CD4-positive, CD25-positive, alpha-beta regulatory T cell (primary cell): ENCODE measurements at regions not wholly inside any gene's neighbourhood (a gene's known extent, or its start where the extent isn't known, plus 50 kb on each side); places are given as distances from the start of the nearest gene placed in this dataset.

Source experiments
- ATAC-seq, 2 donors: fragments of 150-1000 bp; cut with Tn5 transposase; one replicate each; pipeline ENCODE4 v1.10.0; 2021; ENCODE audit warnings: low read depth in 2 of 2, moderate number of reproducible peaks in 2 of 2, moderate library complexity in 1 of 2
- DNase-seq, 3 donors: peaks; one replicate each; pipeline versions ENCODE4 v3.0.0 to v3.0.0-alpha.2; 2012 to 2022; ENCODE audit warnings: mixed read lengths in 1 of 3
- H3K27ac ChIP-seq: one replicate; pipeline ENCODE4 v1.7.0; 2013; ENCODE audit warnings: mild to moderate bottlenecking, low read length; ENCODE audit not compliant: insufficient read depth, poor library complexity, severe bottlenecking
- H3K27me3 ChIP-seq: one replicate; pipeline ENCODE4 v1.7.0; 2013; ENCODE audit warnings: low read length; ENCODE audit not compliant: control insufficient read depth, insufficient read depth
- H3K36me3 ChIP-seq: one replicate; pipeline ENCODE4 v1.7.0; 2013; ENCODE audit warnings: mild to moderate bottlenecking, low read length, moderate library complexity; ENCODE audit not compliant: control insufficient read depth, insufficient read depth
- H3K4me1 ChIP-seq: 2 replicates; pipeline ENCODE4 v1.7.0; 2013; ENCODE audit warnings: mild to moderate bottlenecking, low read length; ENCODE audit not compliant: insufficient read depth, control insufficient read depth, poor library complexity, severe bottlenecking
- H3K4me3 ChIP-seq: one replicate; pipeline ENCODE4 v1.7.0; 2013; ENCODE audit warnings: low read depth, mild to moderate bottlenecking, low read length, moderate library complexity
- H3K9me3 ChIP-seq, 2 experiments: 1 replicate in 1 of 2; 2 replicates in 1 of 2; pipeline ENCODE4 v1.7.0; 2013; ENCODE audit warnings: low read length in 2 of 2, mild to moderate bottlenecking in 1 of 2, moderate library complexity in 1 of 2; ENCODE audit not compliant: control insufficient read depth in 2 of 2
- H3K27ac Mint-ChIP-seq, 3 donors: one replicate each; pipeline ENCODE4 v1.8.0; 2020 to 2022; ENCODE audit warnings: mild to moderate bottlenecking in 3 of 3, mixed read lengths in 3 of 3, moderate library complexity in 2 of 3
- H3K27me3 Mint-ChIP-seq: one replicate; pipeline ENCODE4 v1.8.0; 2022; ENCODE audit warnings: mild to moderate bottlenecking, mixed read lengths
- H3K36me3 Mint-ChIP-seq: one replicate; pipeline ENCODE4 v1.8.0; 2020; ENCODE audit warnings: mixed read lengths
- H3K4me1 Mint-ChIP-seq, 4 donors: one replicate each; pipeline ENCODE4 v1.8.0; 2020 to 2022; ENCODE audit warnings: mixed read lengths in 4 of 4, mild to moderate bottlenecking in 1 of 4
- H3K4me3 Mint-ChIP-seq, 4 donors: one replicate each; pipeline ENCODE4 v1.8.0; 2020 to 2022; ENCODE audit warnings: mild to moderate bottlenecking in 4 of 4, mixed read lengths in 4 of 4, moderate library complexity in 3 of 4
- H3K9me3 Mint-ChIP-seq, 7 donors: one replicate each; pipeline ENCODE4 v1.8.0; 2020 to 2022; ENCODE audit warnings: mixed read lengths in 7 of 7, mild to moderate bottlenecking in 3 of 7, moderate library complexity in 2 of 7

DNA sequence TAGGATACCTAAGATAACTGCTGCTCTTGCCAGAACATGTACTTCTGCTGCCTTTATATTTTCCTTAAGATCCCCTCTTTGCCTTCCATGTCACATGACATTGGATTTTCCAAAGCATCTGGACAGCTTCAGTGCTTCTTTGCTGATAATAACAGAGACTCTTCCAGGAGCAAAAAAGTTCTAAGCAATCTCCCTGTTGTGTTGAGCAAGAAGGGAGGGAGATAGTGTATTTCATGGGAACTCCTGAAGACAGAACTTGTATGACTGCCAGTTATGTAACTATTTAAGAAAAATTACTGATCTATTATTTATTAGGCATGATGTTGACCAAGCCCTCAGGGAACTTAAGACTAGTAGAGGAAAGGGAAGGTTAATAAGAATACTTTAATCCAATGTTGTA lies 454.7 kb downstream of the SPATA31D1 start:
- H3K27ac Mint-ChIP-seq = no peak overlapping the region
- no peak for ATAC-seq
- H3K9me3 Mint-ChIP-seq = peaks cover 12 to 57% (median 16%) of the 10 kb centered on the region in 7 donors

DNA sequence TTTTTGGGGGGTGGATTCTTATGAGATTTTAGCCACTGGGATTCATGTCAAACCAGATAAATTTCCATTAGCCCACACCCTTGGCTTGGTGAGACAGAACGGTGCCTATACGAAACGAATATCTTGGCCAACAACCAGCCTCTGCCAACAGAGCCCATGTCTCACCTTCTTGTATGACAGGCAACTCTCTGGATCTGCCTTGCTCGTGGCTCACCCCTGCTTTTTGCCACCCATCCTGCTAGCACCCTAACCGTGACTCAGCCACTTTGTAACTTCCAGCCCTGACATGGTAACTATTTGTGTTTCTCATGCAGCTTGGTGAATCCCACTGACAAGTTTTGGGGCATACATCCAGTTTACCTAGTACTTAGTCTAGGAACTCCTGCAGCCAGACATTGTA lies 457.0 kb downstream of the SPATA31D1 start:
- H3K27ac Mint-ChIP-seq = no peak overlapping the region
- H3K27me3 Mint-ChIP-seq = no peaks in the 10 kb centered on the region
- Histone ChIP-seq H3K4me1 (no peaks in the 10 kb centered on the region), H3K4me3 (no peak overlapping the region), H3K27me3 (no peaks in the 10 kb centered on the region), H3K36me3 (no peaks in the 10 kb centered on the region), H3K9me3 (peaks cover 0 to 11% of the 10 kb centered on the region in 2 experiments), H3K27ac (no peak overlapping the region)
- no peak for ATAC-seq
- DNase-seq = no peak
- H3K9me3 Mint-ChIP-seq = peaks cover 8 to 47% (median 13%) of the 10 kb centered on the region in 7 donors
- no peak overlapping the region for H3K4me3 Mint-ChIP-seq
- no peaks in the 10 kb centered on the region for H3K36me3 Mint-ChIP-seq
- H3K4me1 Mint-ChIP-seq = no peaks in the 10 kb centered on the region

More for the DNA sequence above, 454.7 kb downstream of the SPATA31D1 start:
- H3K9me3 ChIP-seq = peaks cover 0 to 22% of the 10 kb centered on the region in 2 experiments
- DNase-seq = no peak
- Mint-ChIP-seq H3K36me3 (no peaks in the 10 kb centered on the region), H3K4me3 (no peak overlapping the region), H3K27me3 (no peaks in the 10 kb centered on the region), H3K4me1 (no peaks in the 10 kb centered on the region)
- no peak overlapping the region for H3K27ac ChIP-seq
- H3K27me3 ChIP-seq = no peaks in the 10 kb centered on the region
- H3K4me1 ChIP-seq = no peaks in the 10 kb centered on the region
- no peak overlapping the region for H3K4me3 ChIP-seq
- no peaks in the 10 kb centered on the region for H3K36me3 ChIP-seq

DNA sequence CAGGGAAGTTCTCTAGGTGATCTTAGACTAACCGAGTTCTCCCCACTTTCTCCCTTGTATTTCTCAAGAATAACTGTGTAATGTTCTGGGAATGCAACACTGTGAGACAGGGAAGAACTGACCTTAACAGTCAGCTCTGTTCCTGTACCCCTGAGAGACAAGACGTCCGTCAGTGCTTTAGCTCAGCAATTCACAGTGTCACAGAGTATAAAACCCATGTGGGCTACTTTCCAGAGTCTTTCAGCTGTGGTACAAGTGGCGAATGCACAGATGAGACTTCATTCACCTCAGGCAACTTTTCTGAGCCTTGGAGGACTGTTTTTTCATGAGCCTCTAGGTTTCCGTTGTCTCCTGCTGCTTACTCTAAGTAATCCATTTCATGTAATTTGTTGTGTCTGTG lies 458.8 kb downstream of the SPATA31D1 start:
- H3K27ac Mint-ChIP-seq = no peak overlapping the region
- H3K27me3 Mint-ChIP-seq = no peaks in the 10 kb centered on the region
- Histone ChIP-seq H3K27me3 (no peaks in the 10 kb centered on the region), H3K4me3 (no peak overlapping the region), H3K36me3 (no peaks in the 10 kb centered on the region), H3K9me3 (peaks cover 0 to 5% of the 10 kb centered on the region in 2 experiments), H3K27ac (no peak overlapping the region), H3K4me1 (no peaks in the 10 kb centered on the region)
- peaks cover 11 to 40% (median 15%) of the 10 kb centered on the region in 7 donors for H3K9me3 Mint-ChIP-seq
- H3K4me3 Mint-ChIP-seq = no peak overlapping the region
- no peaks in the 10 kb centered on the region for H3K36me3 Mint-ChIP-seq
- H3K4me1 Mint-ChIP-seq = no peaks in the 10 kb centered on the region
- DNase-seq = no peak
- ATAC-seq = no peak

DNA sequence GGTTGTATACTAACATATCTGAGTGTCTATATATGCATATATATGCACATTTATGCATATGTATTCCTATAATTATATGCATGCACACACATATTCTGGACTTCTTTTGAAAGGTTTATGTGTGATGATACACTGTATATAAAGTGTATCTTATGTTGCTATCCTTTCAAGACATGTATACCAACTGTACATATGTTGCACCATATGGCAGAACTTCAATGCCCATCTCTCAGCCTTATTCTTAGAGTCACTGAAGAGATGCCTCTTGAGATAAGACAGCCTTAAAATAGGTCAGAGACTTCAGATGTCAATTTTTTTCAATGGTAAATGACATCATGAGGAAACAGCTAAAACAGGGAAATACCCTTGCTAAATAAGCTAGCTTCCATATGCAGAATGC lies 461.4 kb downstream of the SPATA31D1 start:
- Histone ChIP-seq H3K9me3 (peaks cover 0 to 5% of the 10 kb centered on the region in 2 experiments), H3K27me3 (no peaks in the 10 kb centered on the region), H3K36me3 (no peaks in the 10 kb centered on the region), H3K4me3 (no peak overlapping the region), H3K27ac (no peak overlapping the region), H3K4me1 (no peaks in the 10 kb centered on the region)
- H3K4me3 Mint-ChIP-seq = no peak overlapping the region
- no peak for DNase-seq
- H3K36me3 Mint-ChIP-seq = no peaks in the 10 kb centered on the region
- H3K4me1 Mint-ChIP-seq = no peaks in the 10 kb centered on the region
- H3K27me3 Mint-ChIP-seq = no peaks in the 10 kb centered on the region
- ATAC-seq = no peak
- H3K27ac Mint-ChIP-seq = no peak overlapping the region
- peaks cover 2 to 36% (median 14%) of the 10 kb centered on the region in 7 donors for H3K9me3 Mint-ChIP-seq

DNA sequence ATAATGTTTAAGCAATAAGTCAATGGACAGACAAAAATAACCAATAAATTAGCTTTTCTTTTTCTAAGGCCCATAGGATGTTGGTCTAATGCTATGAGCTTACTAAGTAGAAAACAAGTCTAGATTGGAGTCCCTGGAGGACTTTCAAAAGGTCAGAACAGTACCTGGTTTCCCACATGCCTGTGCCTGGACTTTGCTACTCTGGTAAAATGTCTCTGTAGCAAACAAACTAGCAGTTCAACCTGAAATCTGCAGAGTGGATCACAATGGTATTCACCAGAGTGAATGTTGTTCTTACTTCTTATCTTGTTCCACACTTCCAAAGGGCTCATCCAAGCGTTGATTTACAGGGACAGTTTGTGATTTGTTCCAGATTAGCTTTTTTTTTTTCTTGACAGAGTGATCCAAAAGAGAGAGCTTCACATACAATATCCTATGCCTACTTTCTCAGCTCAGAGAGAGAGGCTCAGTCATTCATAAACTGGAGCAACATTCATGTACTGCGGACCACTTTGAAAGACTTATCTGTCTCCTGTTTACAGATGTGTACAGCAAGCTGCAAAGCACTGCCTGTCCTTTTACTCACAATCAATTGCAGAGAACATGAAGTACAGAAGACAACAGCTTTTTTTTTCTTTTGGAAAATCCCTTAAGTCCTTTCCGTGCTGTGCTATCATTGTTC lies 466.1 kb downstream of the SPATA31D1 start:
- H3K36me3 Mint-ChIP-seq = no peaks in the 10 kb centered on the region
- Histone ChIP-seq H3K27ac (no peak overlapping the region), H3K4me1 (no peaks in the 10 kb centered on the region), H3K36me3 (no peaks in the 10 kb centered on the region), H3K27me3 (no peaks in the 10 kb centered on the region), H3K9me3 (no peaks in the 10 kb centered on the region), H3K4me3 (no peak overlapping the region)
- ATAC-seq (no peak), DNase-seq (no peak)
- no peaks in the 10 kb centered on the region for H3K4me1 Mint-ChIP-seq
- H3K27me3 Mint-ChIP-seq = no peaks in the 10 kb centered on the region
- H3K9me3 Mint-ChIP-seq = peaks cover 0 to 16% (median 11%) of the 10 kb centered on the region in 7 donors
- H3K4me3 Mint-ChIP-seq = no peak overlapping the region
- H3K27ac Mint-ChIP-seq = no peak overlapping the region

DNA sequence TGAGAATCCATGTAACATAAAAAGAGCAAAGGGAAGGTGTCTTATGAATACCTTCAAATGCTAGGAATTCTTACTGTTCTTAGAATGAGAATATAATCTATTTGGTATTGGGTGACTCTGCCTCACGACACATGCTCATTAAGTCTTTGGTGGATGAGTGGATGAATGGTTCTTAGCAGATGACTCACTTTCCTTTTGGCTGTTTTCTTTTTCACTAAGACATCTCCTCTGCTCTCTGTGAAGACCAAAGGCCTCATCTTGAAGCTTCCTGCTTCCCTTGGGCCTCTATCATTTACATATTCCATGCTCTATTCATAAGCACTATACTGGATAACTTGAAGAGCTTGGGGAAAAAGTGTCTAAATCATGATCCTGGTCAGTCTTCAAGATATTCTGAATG lies 468.1 kb downstream of the SPATA31D1 start:
- ATAC-seq (no peak), DNase-seq (no peak)
- H3K9me3 Mint-ChIP-seq = peaks cover 0 to 25% (median 9%) of the 10 kb centered on the region in 7 donors
- H3K36me3 Mint-ChIP-seq = no peaks in the 10 kb centered on the region
- H3K4me1 ChIP-seq = no peaks in the 10 kb centered on the region
- no peaks in the 10 kb centered on the region for H3K4me1 Mint-ChIP-seq
- H3K27me3 Mint-ChIP-seq = no peaks in the 10 kb centered on the region
- no peaks in the 10 kb centered on the region for H3K36me3 ChIP-seq
- H3K27ac ChIP-seq = no peak overlapping the region
- no peak overlapping the region for H3K4me3 Mint-ChIP-seq
- no peaks in the 10 kb centered on the region for H3K27me3 ChIP-seq
- H3K9me3 ChIP-seq = no peaks in the 10 kb centered on the region
- no peak overlapping the region for H3K4me3 ChIP-seq
- H3K27ac Mint-ChIP-seq = no peak overlapping the region

DNA sequence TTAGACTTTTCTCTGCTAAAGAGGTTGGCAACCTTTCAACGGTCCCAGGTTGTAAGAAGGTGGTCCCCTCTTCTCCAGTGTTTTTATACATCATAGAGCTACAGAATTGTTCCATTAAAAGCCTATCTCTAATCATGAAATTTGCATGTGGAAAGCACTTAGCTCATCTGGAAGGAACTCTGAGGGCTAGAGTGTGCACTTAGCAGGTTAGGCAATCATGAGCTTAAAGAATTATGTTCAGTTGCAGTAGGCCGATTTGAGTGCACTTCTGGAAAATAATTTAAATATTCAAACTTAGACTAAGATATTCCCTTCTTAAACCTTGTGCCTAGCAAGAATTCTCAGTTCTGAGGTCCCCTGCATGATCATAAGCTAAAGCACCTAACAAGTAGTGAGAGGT lies 468.7 kb downstream of the SPATA31D1 start:
- H3K9me3 ChIP-seq = no peaks in the 10 kb centered on the region
- H3K4me3 ChIP-seq = no peak overlapping the region
- no peaks in the 10 kb centered on the region for H3K4me1 ChIP-seq
- H3K27ac ChIP-seq = no peak overlapping the region
- no peaks in the 10 kb centered on the region for H3K27me3 ChIP-seq
- no peaks in the 10 kb centered on the region for H3K4me1 Mint-ChIP-seq
- ATAC-seq (no peak), DNase-seq (no peak)
- no peaks in the 10 kb centered on the region for H3K36me3 Mint-ChIP-seq
- no peak overlapping the region for H3K27ac Mint-ChIP-seq
- no peaks in the 10 kb centered on the region for H3K27me3 Mint-ChIP-seq
- H3K4me3 Mint-ChIP-seq = no peak overlapping the region
- peaks cover 0 to 19% (median 6%) of the 10 kb centered on the region in 7 donors for H3K9me3 Mint-ChIP-seq
- no peaks in the 10 kb centered on the region for H3K36me3 ChIP-seq

DNA sequence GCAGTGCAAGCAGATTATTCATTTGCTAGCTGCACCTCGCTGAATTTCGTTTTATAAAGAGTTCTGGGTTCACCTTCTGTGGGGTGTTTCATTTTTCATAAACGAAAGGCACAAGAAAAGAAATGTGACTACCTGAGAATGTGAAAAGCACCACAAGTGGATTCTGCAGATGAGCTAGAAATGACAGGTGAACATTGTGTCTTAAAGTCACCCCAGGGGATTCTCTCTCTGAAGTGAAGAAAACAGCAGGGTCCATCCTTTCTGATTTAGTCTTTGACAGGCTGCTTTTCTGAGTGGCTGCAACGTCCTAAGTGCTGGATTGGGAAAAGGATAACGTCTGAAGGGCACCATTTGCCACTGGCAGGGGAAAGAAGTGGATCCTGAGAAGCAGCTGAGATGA lies 469.3 kb downstream of the SPATA31D1 start:
- Mint-ChIP-seq H3K27ac (no peak overlapping the region), H3K4me3 (no peak overlapping the region), H3K27me3 (no peaks in the 10 kb centered on the region), H3K4me1 (no peaks in the 10 kb centered on the region), H3K36me3 (no peaks in the 10 kb centered on the region), H3K9me3 (peaks cover 0 to 20% (median 6%) of the 10 kb centered on the region in 7 donors)
- Histone ChIP-seq H3K9me3 (no peaks in the 10 kb centered on the region), H3K27me3 (no peaks in the 10 kb centered on the region), H3K4me3 (no peak overlapping the region), H3K4me1 (no peaks in the 10 kb centered on the region), H3K27ac (no peak overlapping the region), H3K36me3 (no peaks in the 10 kb centered on the region)
- ATAC-seq = no peak
- no peak for DNase-seq
